ENCODE measurements at regions not wholly inside any gene's neighbourhood (a gene's known extent, or its start where the extent isn't known, plus 50 kb on each side); places are given as distances from the start of the nearest gene placed in this dataset.

DNA sequence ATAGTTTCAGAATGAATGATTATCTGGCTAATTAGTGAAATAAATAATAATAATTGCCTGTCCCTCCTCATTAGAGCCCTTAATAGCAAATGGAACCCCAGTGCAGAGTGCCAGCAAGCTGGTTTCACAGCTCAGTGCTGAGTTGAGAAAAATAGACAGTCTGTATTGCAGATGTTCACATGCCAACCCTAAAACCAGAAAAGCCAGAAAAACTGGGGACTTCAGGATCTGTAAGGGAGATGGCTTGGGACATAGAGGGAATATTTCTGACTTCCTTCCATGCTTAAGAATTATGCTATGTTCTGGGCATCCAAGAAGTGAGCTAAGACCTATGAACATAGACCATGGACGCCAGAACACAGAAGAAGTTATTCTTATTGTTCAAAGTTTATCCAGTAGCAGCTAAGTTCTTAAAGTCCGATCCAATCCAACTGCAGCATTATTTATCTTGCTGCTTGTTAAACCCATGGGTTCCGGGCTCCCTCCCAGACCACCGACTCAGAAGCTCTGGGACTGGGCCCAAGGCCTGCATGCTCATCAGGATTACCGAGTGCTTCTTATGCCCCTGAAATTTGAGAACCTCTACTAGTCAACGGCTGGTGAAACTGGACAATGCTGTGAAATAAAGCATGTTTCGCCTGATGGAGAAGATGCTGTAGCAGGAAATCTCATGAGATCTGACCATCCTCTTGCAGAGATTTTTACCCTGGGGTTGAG, 158.3 kb downstream of the FOXB1 start:
- Histone ChIP-seq H3K36me3 (ENCODE audit: control insufficient read depth in 1 of 2, insufficient read depth in 2 of 2, low read length in 2 of 2) (no peaks in the 10 kb centered on the region), H3K9ac (ENCODE audit: low read length) (no peak overlapping the region), H3K9me3 (ENCODE audit: control insufficient read depth in 1 of 2, insufficient read depth in 1 of 2, low read depth in 1 of 2, low read length in 2 of 2) (no peaks in the 10 kb centered on the region), H3K9me2 (ENCODE audit: insufficient read depth) (no peaks in the 10 kb centered on the region), H3K27ac (ENCODE audit: low read depth, low read length) (no peak overlapping the region), H4K20me1 (ENCODE audit: insufficient read depth) (no peaks in the 10 kb centered on the region), H2AFZ (ENCODE audit: low read depth, low read length, poor library complexity, severe bottlenecking) (no peak overlapping the region), H3K4me1 (ENCODE audit: control insufficient read depth in 1 of 2, insufficient read depth in 2 of 2, low read length in 2 of 2) (no peaks in the 10 kb centered on the region), H3K4me3 (replicated peaks in 1 of 2; ENCODE audit: low read depth in 1 of 2, low read length in 2 of 2) (no peak overlapping the region), H3K79me2 (ENCODE audit: insufficient read depth, low read length) (no peaks in the 10 kb centered on the region), H3K4me2 (ENCODE audit: low read length) (no peak overlapping the region), H3K27me3 (ENCODE audit: insufficient read depth, low read length) (peaks cover 58% of the 10 kb centered on the region)
- RAD21 ChIA-PET (ENCODE audit: low non-redundant PET in 1 of 2, low total read pairs in 2 of 2, uncharacterized antibody in 2 of 2, unreplicated experiment in 2 of 2): no interaction called here
- intact Hi-C loops (cut with micrococcal nuclease): no loop called here
- TF ChIP-seq SIN3A (IDR thresholded peaks at IDR 0.05; ENCODE audit: low read depth) (no peak), CBX3 (IDR thresholded peaks at IDR 0.05; ENCODE audit: low read depth) (no peak), POLR2AphosphoS5 (IDR thresholded peaks at IDR 0.05; ENCODE audit: low read depth, low read length) (no peak), FOSL1 (IDR thresholded peaks at IDR 0.05; ENCODE audit: low read depth) (no peak), ZNF274 (IDR thresholded peaks at IDR 0.05; ENCODE audit: low read depth, low read length) (no peak), EZH2 (IDR thresholded peaks at IDR 0.05) (no peak), ZFX (IDR thresholded peaks at IDR 0.05) (no peak), YY1 (IDR thresholded peaks at IDR 0.05; ENCODE audit: extremely low read depth, insufficient replicate concordance, low read depth, low read length) (no peak), EGR1 (IDR thresholded peaks at IDR 0.05; ENCODE audit: low read depth) (no peak), RAD21 (IDR thresholded peaks at IDR 0.05; ENCODE audit: low read depth) (no peak)
- TF ChIP-seq, protein P1, sequence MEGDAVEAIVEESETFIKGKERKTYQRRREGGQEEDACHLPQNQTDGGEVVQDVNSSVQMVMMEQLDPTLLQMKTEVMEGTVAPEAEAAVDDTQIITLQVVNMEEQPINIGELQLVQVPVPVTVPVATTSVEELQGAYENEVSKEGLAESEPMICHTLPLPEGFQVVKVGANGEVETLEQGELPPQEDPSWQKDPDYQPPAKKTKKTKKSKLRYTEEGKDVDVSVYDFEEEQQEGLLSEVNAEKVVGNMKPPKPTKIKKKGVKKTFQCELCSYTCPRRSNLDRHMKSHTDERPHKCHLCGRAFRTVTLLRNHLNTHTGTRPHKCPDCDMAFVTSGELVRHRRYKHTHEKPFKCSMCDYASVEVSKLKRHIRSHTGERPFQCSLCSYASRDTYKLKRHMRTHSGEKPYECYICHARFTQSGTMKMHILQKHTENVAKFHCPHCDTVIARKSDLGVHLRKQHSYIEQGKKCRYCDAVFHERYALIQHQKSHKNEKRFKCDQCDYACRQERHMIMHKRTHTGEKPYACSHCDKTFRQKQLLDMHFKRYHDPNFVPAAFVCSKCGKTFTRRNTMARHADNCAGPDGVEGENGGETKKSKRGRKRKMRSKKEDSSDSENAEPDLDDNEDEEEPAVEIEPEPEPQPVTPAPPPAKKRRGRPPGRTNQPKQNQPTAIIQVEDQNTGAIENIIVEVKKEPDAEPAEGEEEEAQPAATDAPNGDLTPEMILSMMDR (IDR thresholded peaks at IDR 0.05 in 2 of 3, conservative IDR thresholded peaks at IDR 0.05 in 1 of 3; ENCODE audit: borderline replicate concordance in 1 of 3, insufficient read depth in 1 of 3, low read depth in 2 of 3, low read length in 2 of 3): no peak
- TF ChIP-seq, protein P2, sequence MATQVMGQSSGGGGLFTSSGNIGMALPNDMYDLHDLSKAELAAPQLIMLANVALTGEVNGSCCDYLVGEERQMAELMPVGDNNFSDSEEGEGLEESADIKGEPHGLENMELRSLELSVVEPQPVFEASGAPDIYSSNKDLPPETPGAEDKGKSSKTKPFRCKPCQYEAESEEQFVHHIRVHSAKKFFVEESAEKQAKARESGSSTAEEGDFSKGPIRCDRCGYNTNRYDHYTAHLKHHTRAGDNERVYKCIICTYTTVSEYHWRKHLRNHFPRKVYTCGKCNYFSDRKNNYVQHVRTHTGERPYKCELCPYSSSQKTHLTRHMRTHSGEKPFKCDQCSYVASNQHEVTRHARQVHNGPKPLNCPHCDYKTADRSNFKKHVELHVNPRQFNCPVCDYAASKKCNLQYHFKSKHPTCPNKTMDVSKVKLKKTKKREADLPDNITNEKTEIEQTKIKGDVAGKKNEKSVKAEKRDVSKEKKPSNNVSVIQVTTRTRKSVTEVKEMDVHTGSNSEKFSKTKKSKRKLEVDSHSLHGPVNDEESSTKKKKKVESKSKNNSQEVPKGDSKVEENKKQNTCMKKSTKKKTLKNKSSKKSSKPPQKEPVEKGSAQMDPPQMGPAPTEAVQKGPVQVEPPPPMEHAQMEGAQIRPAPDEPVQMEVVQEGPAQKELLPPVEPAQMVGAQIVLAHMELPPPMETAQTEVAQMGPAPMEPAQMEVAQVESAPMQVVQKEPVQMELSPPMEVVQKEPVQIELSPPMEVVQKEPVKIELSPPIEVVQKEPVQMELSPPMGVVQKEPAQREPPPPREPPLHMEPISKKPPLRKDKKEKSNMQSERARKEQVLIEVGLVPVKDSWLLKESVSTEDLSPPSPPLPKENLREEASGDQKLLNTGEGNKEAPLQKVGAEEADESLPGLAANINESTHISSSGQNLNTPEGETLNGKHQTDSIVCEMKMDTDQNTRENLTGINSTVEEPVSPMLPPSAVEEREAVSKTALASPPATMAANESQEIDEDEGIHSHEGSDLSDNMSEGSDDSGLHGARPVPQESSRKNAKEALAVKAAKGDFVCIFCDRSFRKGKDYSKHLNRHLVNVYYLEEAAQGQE (IDR thresholded peaks at IDR 0.05; ENCODE audit: low read depth): no peak
- TF ChIP-seq, protein P3, sequence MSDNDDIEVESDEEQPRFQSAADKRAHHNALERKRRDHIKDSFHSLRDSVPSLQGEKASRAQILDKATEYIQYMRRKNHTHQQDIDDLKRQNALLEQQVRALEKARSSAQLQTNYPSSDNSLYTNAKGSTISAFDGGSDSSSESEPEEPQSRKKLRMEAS (IDR thresholded peaks at IDR 0.05): no peak
- TF ChIP-seq, protein P4, sequence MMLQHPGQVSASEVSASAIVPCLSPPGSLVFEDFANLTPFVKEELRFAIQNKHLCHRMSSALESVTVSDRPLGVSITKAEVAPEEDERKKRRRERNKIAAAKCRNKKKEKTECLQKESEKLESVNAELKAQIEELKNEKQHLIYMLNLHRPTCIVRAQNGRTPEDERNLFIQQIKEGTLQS (IDR thresholded peaks at IDR 0.05): no peak
- no peak for ATAC-seq
- BruUV-seq (replicated peaks): no TSS peak
- CTCF ChIA-PET: interaction anchor here (1.6 kb wide), 1 partner anchor 437 kb away, joined by 3 read pairs; no protein-coding TSS in a partner anchor
- POLR2A ChIA-PET: no interaction called here
- DNase-seq (ENCODE audit: low read depth, low spot score): no peak

All from HCT116 (cell line).